OCI-LY1 (cell line): ENCODE measurements at regions not wholly inside any gene's neighbourhood (a gene's known extent, or its start where the extent isn't known, plus 50 kb on each side); places are given as distances from the start of the nearest gene placed in this dataset.

Source experiments
- H2AFZ ChIP-seq: fragments of 200-600 bp; sonication (generic), shearing (Covaris generic); 2 replicates; pipeline ENCODE4 v1.6.0; 2014; ENCODE audit warnings: antibody characterized with exemption, mild to moderate bottlenecking, low read length
- H3F3A ChIP-seq: fragments of 200-600 bp; sonication (generic), shearing (Covaris generic); 2 replicates; pipeline ENCODE4 v1.6.0; 2014; ENCODE audit warnings: mild to moderate bottlenecking, antibody characterized with exemption, low read length, moderate library complexity; ENCODE audit not compliant: insufficient read depth
- H3K27ac ChIP-seq: fragments of 200-600 bp; sonication (generic); 2 replicates; pipeline ENCODE4 v1.5.1; 2014; ENCODE audit warnings: low read length, mixed run types, mild to moderate bottlenecking, low read depth; ENCODE audit not compliant: poor library complexity, severe bottlenecking
- H3K27me3 ChIP-seq: fragments of 200-600 bp; sonication (generic); 2 replicates; pipeline ENCODE4 v1.6.0; 2014; ENCODE audit warnings: antibody characterized with exemption, mild to moderate bottlenecking, low read length, moderate library complexity; ENCODE audit not compliant: insufficient read depth
- H3K36me3 ChIP-seq: fragments of 200-600 bp; sonication (generic); 2 replicates; pipeline ENCODE4 v1.6.1; 2014; ENCODE audit warnings: mild to moderate bottlenecking, antibody characterized with exemption, low read length, moderate library complexity, mixed read lengths; ENCODE audit not compliant: insufficient read depth
- H3K4me1 ChIP-seq: fragments of 200-600 bp; sonication (generic); 2 replicates; pipeline ENCODE4 v1.5.1; 2014; ENCODE audit warnings: mild to moderate bottlenecking, low read length, moderate library complexity; ENCODE audit not compliant: insufficient read depth, severe bottlenecking
- H3K4me2 ChIP-seq: fragments of 200-600 bp; sonication (generic), shearing (Covaris generic); 2 replicates; pipeline ENCODE4 v1.6.1; 2014; ENCODE audit warnings: low read length
- H3K4me3 ChIP-seq: fragments of 200-600 bp; sonication (generic); 2 replicates; pipeline ENCODE4 v1.5.1; 2014; ENCODE audit warnings: low read length, low read depth, mild to moderate bottlenecking, mixed read lengths; ENCODE audit not compliant: poor library complexity, severe bottlenecking
- H3K79me2 ChIP-seq: fragments of 200-600 bp; shearing (Covaris generic); 2 replicates; pipeline ENCODE4 v1.6.1; 2016; ENCODE audit warnings: mixed run types, low read length, mixed read lengths; ENCODE audit not compliant: insufficient read depth
- H3K9ac ChIP-seq: fragments of 200-600 bp; sonication (generic), shearing (Covaris generic); 2 replicates; pipeline ENCODE4 v1.6.1; 2014; ENCODE audit warnings: mild to moderate bottlenecking, low read length, mixed read lengths
- H3K9me2 ChIP-seq: fragments of 200-600 bp; sonication (generic), shearing (Covaris generic); 2 replicates; pipeline ENCODE4 v1.6.1; 2014; ENCODE audit warnings: low read depth, mild to moderate bottlenecking, low read length, mixed read lengths
- H3K9me3 ChIP-seq: fragments of 200-600 bp; shearing (Covaris generic); 2 replicates; pipeline ENCODE4 v1.6.1; 2014; ENCODE audit warnings: low read length, mixed read lengths
- H4K20me1 ChIP-seq: fragments of 200-600 bp; sonication (generic), shearing (Covaris generic); 2 replicates; pipeline ENCODE4 v1.6.0; 2016; ENCODE audit warnings: mild to moderate bottlenecking, low read length; ENCODE audit not compliant: insufficient read depth
- EZH2 ChIP-seq: fragments of 200-600 bp; sonication (generic), shearing (Covaris generic); IDR thresholded peaks from 2 replicates; pipeline ENCODE4 v1.8.0; 2017; ENCODE audit warnings: borderline replicate concordance, mixed run types, mild to moderate bottlenecking, antibody characterized with exemption, low read length, moderate library complexity, mixed read lengths
- TF ChIP-seq, protein P1 (sequence below): fragments of 200-600 bp; sonication (generic), shearing (Covaris generic); IDR thresholded peaks from 2 replicates; pipeline ENCODE4 v1.5.1; 2017; ENCODE audit warnings: mild to moderate bottlenecking, antibody characterized with exemption, low read length, moderate library complexity, mixed read lengths

DNA sequence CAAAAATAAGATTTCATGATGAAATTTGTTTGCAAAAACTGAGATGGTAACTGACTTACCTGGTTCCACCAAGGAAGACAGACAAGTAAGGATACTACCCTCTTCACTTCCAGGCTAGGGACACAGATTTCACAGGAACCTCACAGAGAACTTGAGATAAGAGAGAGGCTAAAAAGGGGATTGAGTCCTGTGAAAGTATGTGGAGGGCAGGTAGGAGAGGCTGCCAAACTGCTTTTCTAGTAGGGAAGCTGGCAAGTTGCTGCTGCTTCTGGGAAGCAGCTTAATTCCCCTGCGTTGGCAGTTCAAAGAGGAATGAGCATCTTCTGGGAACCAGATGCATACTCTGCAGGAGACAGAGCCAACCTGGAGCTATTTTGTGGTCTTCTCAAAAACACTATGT is 841.6 kb downstream of the CCSER2 start:
- H3K4me2 ChIP-seq, result no peak overlapping the region
- H3K27me3 ChIP-seq, result no peaks in the 10 kb centered on the region
- no peaks in the 10 kb centered on the region for H3K9me2 ChIP-seq
- H3K4me3 ChIP-seq, result no peak overlapping the region
- H3K9ac ChIP-seq, result no peak overlapping the region
- H4K20me1 ChIP-seq, result no peaks in the 10 kb centered on the region
- TF ChIP-seq EZH2, result no peak
- TF ChIP-seq, protein P1, sequence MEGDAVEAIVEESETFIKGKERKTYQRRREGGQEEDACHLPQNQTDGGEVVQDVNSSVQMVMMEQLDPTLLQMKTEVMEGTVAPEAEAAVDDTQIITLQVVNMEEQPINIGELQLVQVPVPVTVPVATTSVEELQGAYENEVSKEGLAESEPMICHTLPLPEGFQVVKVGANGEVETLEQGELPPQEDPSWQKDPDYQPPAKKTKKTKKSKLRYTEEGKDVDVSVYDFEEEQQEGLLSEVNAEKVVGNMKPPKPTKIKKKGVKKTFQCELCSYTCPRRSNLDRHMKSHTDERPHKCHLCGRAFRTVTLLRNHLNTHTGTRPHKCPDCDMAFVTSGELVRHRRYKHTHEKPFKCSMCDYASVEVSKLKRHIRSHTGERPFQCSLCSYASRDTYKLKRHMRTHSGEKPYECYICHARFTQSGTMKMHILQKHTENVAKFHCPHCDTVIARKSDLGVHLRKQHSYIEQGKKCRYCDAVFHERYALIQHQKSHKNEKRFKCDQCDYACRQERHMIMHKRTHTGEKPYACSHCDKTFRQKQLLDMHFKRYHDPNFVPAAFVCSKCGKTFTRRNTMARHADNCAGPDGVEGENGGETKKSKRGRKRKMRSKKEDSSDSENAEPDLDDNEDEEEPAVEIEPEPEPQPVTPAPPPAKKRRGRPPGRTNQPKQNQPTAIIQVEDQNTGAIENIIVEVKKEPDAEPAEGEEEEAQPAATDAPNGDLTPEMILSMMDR, result no peak
- no peaks in the 10 kb centered on the region for H3K79me2 ChIP-seq
- H3K4me1 ChIP-seq, result no peaks in the 10 kb centered on the region
- H3K36me3 ChIP-seq, result no peaks in the 10 kb centered on the region
- no peak overlapping the region for H2AFZ ChIP-seq
- H3F3A ChIP-seq, result no peaks in the 10 kb centered on the region
- H3K9me3 ChIP-seq, result no peaks in the 10 kb centered on the region
- no peak overlapping the region for H3K27ac ChIP-seq

DNA sequence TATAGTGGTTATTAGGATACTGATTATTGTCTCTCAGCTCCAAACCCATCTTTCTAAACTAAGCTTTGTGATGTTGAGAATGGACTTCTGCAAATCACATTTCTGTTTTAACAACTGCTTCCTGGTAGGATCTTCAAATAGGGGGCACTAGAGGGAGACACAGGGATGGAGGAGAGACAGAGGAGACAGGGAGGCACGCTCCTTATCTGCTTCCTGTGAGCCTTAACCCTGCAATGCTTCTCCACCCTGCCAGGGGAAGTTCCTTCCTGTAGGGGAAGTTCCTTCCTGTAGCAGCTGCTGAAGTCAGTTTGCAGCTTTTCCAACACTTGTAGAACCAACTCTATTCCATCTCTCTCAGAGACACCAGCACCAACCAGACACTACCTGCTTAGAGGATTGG is 847.2 kb downstream of the CCSER2 start:
- Histone ChIP-seq H3K79me2 (no peaks in the 10 kb centered on the region), H3K36me3 (no peaks in the 10 kb centered on the region), H3K27ac (no peak overlapping the region), H3K9me3 (no peaks in the 10 kb centered on the region), H3F3A (no peaks in the 10 kb centered on the region), H3K4me3 (no peak overlapping the region), H2AFZ (no peak overlapping the region), H3K9ac (no peak overlapping the region), H3K4me1 (no peaks in the 10 kb centered on the region), H3K9me2 (no peaks in the 10 kb centered on the region), H4K20me1 (no peaks in the 10 kb centered on the region), H3K27me3 (no peaks in the 10 kb centered on the region), H3K4me2 (no peak overlapping the region)
- TF ChIP-seq, protein P1, result no peak
- TF ChIP-seq EZH2, result no peak

DNA sequence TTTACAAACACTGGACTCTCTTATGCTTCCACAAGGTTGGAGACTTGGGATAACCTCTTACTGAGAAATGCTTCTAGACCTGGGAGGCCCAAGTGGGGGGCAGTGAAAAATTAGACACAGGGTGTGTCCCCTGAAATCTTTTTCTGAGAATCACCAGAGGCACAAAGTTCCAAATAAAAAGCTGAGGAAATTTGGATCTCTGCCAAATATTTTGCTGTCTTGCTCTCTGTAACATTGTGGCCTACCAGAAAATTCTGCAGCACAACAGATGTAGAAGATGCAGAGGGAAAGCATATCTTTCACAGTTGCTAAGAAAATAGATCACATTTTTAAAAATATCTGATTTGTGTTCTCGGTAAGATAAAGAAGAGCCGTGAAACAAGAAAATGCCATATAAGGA is 849.4 kb downstream of the CCSER2 start:
- Histone ChIP-seq H2AFZ (no peak overlapping the region), H3K9me3 (no peaks in the 10 kb centered on the region), H3F3A (no peaks in the 10 kb centered on the region), H3K4me1 (no peaks in the 10 kb centered on the region), H4K20me1 (no peaks in the 10 kb centered on the region), H3K36me3 (no peaks in the 10 kb centered on the region), H3K4me2 (no peak overlapping the region), H3K4me3 (no peak overlapping the region), H3K9me2 (no peaks in the 10 kb centered on the region), H3K79me2 (no peaks in the 10 kb centered on the region), H3K27me3 (no peaks in the 10 kb centered on the region), H3K27ac (no peak overlapping the region), H3K9ac (no peak overlapping the region)
- TF ChIP-seq EZH2, result no peak
- TF ChIP-seq, protein P1, result no peak
